Left lung (tissue), 4 donors: ENCODE measurements at regions not wholly inside any gene's neighbourhood (a gene's known extent, or its start where the extent isn't known, plus 50 kb on each side); places are given as distances from the start of the nearest gene placed in this dataset.

ENCODE experiments used
- ATAC-seq: fragments of 200-7000 bp; cut with Tn5 transposase; one replicate; pipeline ENCODE4 v1.9.1; 2020; ENCODE audit warnings: moderate library complexity
- DNase-seq, 4 donors: peaks; one replicate each; pipeline ENCODE4 v3.0.0-alpha.2; 2013 to 2020
- H3K27ac ChIP-seq, 2 donors: fragments of 200-600 bp; sonication (generic) in 1 of 2; one replicate each; pipeline versions ENCODE4 v1.5.0 to v1.8.0; 2020 to 2021
- H3K27me3 ChIP-seq, 2 donors: fragments of 200-600 bp; sonication (generic) in 1 of 2; one replicate each; pipeline versions ENCODE4 v1.5.0 to v1.8.0; 2020 to 2021
- H3K36me3 ChIP-seq, 2 donors: fragments of 200-600 bp; sonication (generic) in 1 of 2; one replicate each; pipeline versions ENCODE4 v1.5.0 to v1.8.0; 2020 to 2021
- H3K4me1 ChIP-seq, 2 donors: fragments of 200-600 bp; one replicate each; pipeline ENCODE4 v1.8.0; 2021
- H3K4me3 ChIP-seq, 2 donors: fragments of 200-600 bp; sonication (generic) in 1 of 2; one replicate each; pipeline versions ENCODE4 v1.5.0 to v1.8.0; 2020 to 2021; ENCODE audit warnings: mild to moderate bottlenecking in 1 of 2
- H3K9me3 ChIP-seq, 2 donors: fragments of 200-600 bp; sonication (generic) in 1 of 2; one replicate each; pipeline versions ENCODE4 v1.5.0 to v1.8.0; 2020 to 2021
- intact Hi-C, 2 donors: fragments of 100-400 bp; cut with DNase I; formaldehyde crosslinking; loops; one replicate each; pipeline versions ENCODE4 v1.11.2 to v1.14.2; 2022
- TF ChIP-seq, protein P1 (sequence below), 2 donors: fragments of 200-600 bp; sonication (generic) in 1 of 2; IDR thresholded peaks; one replicate each; pipeline versions ENCODE4 v1.5.0 to v1.8.0; 2021; ENCODE audit warnings: antibody characterized with exemption in 2 of 2
- donor health status: DM: no; HTN: yes; CAD: no.
- donor health status: DM: no; HTN: no; CAD: no.

DNA sequence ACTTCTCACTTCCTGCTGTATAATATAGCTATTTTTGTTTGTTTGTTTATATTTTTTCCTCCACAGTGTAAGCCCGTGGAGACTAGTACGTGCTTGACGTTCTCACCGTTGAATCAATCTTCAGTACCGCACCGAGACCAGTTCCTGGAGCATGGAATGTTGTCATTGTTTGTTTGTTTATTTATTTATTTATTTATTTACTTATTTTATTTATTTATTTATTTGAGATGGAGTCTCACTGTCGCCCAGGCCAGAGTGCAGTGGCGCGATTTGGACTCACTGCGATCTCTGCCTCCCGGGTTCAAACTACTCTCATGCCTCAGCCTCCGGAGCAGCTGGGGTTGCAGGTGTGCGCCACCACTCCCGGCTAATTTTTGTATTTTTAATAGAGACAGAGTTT is 506.6 kb upstream of the TMEM132C start:
- ATAC-seq (no peak), DNase-seq (no peak)
- Histone ChIP-seq H3K27ac (no peak overlapping the region), H3K9me3 (peaks cover 0 to 7% of the 10 kb centered on the region in 2 donors), H3K4me3 (no peak overlapping the region), H3K27me3 (no peaks in the 10 kb centered on the region), H3K4me1 (no peaks in the 10 kb centered on the region), H3K36me3 (no peaks in the 10 kb centered on the region)
- intact Hi-C loops, result no loop called here
- TF ChIP-seq, protein P1, sequence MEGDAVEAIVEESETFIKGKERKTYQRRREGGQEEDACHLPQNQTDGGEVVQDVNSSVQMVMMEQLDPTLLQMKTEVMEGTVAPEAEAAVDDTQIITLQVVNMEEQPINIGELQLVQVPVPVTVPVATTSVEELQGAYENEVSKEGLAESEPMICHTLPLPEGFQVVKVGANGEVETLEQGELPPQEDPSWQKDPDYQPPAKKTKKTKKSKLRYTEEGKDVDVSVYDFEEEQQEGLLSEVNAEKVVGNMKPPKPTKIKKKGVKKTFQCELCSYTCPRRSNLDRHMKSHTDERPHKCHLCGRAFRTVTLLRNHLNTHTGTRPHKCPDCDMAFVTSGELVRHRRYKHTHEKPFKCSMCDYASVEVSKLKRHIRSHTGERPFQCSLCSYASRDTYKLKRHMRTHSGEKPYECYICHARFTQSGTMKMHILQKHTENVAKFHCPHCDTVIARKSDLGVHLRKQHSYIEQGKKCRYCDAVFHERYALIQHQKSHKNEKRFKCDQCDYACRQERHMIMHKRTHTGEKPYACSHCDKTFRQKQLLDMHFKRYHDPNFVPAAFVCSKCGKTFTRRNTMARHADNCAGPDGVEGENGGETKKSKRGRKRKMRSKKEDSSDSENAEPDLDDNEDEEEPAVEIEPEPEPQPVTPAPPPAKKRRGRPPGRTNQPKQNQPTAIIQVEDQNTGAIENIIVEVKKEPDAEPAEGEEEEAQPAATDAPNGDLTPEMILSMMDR (IDR thresholded peaks at IDR 0.05), result no peak

DNA sequence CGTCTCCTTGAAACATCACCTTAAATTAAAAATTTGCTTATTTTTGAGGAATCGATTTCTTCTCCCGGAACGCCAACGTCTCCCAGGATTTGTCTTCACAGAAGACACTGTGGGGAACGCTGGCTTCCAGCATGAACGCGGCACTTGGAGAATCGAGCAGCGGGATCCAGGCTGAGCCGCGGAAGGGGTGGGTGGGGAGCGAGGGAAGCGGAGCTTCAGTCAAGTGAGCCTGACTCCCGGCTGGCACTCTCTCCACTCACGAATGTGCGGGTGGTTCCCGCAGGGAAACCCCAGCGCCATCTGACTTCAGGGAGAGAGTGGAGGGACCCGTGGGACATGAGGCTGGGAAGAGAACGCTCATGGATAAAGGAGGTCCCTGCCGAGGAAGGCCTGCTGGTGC is 506.0 kb upstream of the TMEM132C start:
- Histone ChIP-seq H3K36me3 (no peaks in the 10 kb centered on the region), H3K9me3 (peaks cover 0 to 7% of the 10 kb centered on the region in 2 donors), H3K4me3 (no peak overlapping the region), H3K4me1 (no peaks in the 10 kb centered on the region), H3K27me3 (no peaks in the 10 kb centered on the region), H3K27ac (no peak overlapping the region)
- ATAC-seq (no peak), DNase-seq (no peak)
- intact Hi-C loops, result no loop called here
- TF ChIP-seq, protein P1 (IDR thresholded peaks at IDR 0.05), result no peak

DNA sequence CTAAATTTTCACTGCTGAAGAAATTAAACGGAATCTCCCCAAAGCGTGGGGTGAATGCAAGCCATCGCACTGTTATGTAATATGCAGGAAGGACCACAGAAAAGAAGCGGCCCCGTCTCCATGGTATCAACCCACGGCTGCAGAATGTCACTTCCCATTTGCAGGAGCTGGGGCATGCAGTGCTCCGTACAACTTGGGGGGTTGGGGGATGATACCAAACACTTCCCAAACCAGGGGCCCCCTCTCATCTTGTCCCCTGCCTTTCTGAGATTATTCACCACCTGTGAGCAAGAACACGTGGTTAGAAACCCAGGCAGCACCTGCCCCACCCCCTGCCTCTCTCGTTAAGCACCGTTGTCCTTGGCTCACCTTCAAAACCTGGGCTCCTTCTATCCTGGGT is 505.1 kb upstream of the TMEM132C start:
- Histone ChIP-seq H3K27ac (no peak overlapping the region), H3K4me3 (no peak overlapping the region), H3K27me3 (no peaks in the 10 kb centered on the region), H3K36me3 (no peaks in the 10 kb centered on the region), H3K9me3 (peaks cover 0 to 7% of the 10 kb centered on the region in 2 donors), H3K4me1 (no peaks in the 10 kb centered on the region)
- no peak for ATAC-seq
- TF ChIP-seq, protein P1 (IDR thresholded peaks at IDR 0.05), result no peak
- DNase-seq, result no peak
- intact Hi-C loops, result no loop called here

DNA sequence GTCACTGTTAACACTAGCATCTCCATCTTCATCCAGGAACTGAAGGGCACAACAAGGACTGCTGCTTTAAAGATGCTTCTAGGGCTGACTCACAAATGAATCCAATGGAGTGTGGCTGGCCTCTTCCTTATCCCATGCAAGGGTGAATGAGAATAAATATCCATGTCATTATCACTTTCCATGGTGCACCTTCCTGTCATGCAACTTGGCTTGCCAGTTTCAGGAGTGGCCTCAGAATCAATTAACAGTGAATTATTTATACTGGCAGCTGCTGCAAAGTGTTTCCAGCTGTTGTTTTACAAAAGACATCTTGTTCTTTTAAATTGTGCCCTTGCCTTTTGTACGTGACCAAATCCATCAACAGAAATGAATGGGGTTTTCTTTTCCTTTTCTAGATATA is 499.3 kb upstream of the TMEM132C start:
- ATAC-seq, result no peak

DNA sequence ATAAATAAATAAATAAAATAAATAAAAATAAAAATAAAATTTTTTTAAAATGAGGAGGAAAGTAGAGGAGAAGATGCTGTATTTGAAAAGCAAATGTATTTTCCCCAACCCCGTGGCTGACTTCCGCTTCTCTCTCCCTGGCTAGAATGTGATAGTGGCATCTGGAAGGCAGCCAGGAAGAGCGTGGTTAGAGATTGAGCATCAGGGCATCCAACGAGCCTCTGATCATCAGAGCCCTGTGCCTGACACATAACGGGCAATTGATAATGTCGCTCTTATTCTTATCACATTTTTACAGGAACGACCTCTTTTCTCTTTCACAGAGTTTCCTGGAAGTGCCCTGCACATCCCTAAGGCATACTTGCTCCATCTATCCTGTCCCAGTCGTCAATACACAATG is 496.9 kb upstream of the TMEM132C start:
- no peaks in the 10 kb centered on the region for H3K9me3 ChIP-seq
- no peaks in the 10 kb centered on the region for H3K36me3 ChIP-seq
- intact Hi-C loops, result no loop called here
- no peak for DNase-seq
- H3K27me3 ChIP-seq, result no peaks in the 10 kb centered on the region
- no peak overlapping the region for H3K4me3 ChIP-seq
- no peak for ATAC-seq
- TF ChIP-seq, protein P1 (IDR thresholded peaks at IDR 0.05), result no peak
- H3K27ac ChIP-seq, result no peak overlapping the region
- no peaks in the 10 kb centered on the region for H3K4me1 ChIP-seq

More for the DNA sequence above, 499.3 kb upstream of the TMEM132C start:
- no peak for DNase-seq
- Histone ChIP-seq H3K4me1 (no peaks in the 10 kb centered on the region), H3K9me3 (peaks cover 0 to 7% of the 10 kb centered on the region in 2 donors), H3K27me3 (no peaks in the 10 kb centered on the region), H3K27ac (no peak overlapping the region), H3K36me3 (no peaks in the 10 kb centered on the region), H3K4me3 (no peak overlapping the region)
- TF ChIP-seq, protein P1 (IDR thresholded peaks at IDR 0.05), result no peak
- intact Hi-C loops, result no loop called here
